IPS DF 6.9 (cell line): ENCODE measurements at regions not wholly inside any gene's neighbourhood (a gene's known extent, or its start where the extent isn't known, plus 50 kb on each side); places are given as distances from the start of the nearest gene placed in this dataset.
A peak's percentile ranks its signal among the peaks of the same experiment; 100 is the strongest.
"Not testable (repeated sequence)": the region's sequence is repeated elsewhere in the genome, so short reads cannot be mapped to it uniquely, and the experiment has no call there.

Experiments used
- DNase-seq: peaks from one replicate; pipeline ENCODE4 v3.0.0-alpha.2; 2013; ENCODE audit warnings: low read depth, low spot score
- H3K27ac ChIP-seq: one replicate; pipeline ENCODE4 v1.5.1; 2013; ENCODE audit warnings: low read length, control low read depth
- H3K27me3 ChIP-seq: 2 replicates; pipeline ENCODE4 v1.6.1; 2013; ENCODE audit warnings: mild to moderate bottlenecking, low read length; ENCODE audit not compliant: control insufficient read depth, insufficient read depth
- H3K36me3 ChIP-seq: 2 replicates; pipeline ENCODE4 v1.6.1; 2013; ENCODE audit warnings: low read length; ENCODE audit not compliant: control insufficient read depth, insufficient read depth
- H3K4me1 ChIP-seq: 2 replicates; pipeline ENCODE4 v1.6.1; 2013; ENCODE audit warnings: low read length; ENCODE audit not compliant: control insufficient read depth, insufficient read depth
- H3K4me3 ChIP-seq: 2 replicates; pipeline ENCODE4 v1.5.1; 2013; ENCODE audit warnings: mild to moderate bottlenecking, low read length
- H3K9me3 ChIP-seq: 2 replicates; pipeline ENCODE4 v1.6.1; 2013; ENCODE audit warnings: low read length, inconsistent platforms; ENCODE audit not compliant: control insufficient read depth, insufficient read depth
- WGBS: extraction: QIAGEN DNeasy Blood & Tissue Kit; methylation state at CpG from one replicate; pipeline ENCODE4 v1.1.7; 2013; ENCODE audit warnings: mixed read lengths, missing lambda C conversion rate; ENCODE audit not compliant: insufficient read length, insufficient coverage; 5-methylcytosine and 5-hydroxymethylcytosine counted together

DNA sequence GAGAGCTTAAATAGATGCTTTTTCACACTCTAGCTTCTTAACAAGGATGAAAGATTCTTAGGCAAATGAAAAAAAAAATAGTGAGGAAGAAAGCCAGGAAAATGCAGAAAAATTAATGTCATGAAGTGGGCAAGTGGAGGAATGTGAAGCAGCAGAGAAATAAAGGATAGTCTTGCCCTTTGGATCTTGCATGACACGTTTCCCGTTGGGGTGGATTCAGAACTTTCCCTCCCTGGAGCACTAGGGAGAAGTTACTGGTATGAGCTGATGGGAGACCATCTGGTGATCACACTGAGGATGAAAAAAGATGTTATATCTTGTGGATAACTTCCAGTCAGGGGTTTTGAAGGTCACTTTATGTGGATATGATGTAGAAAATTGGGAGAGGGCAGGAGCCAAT is 361.8 kb upstream of the ROPN1 start:
- no peak for DNase-seq
- H3K4me1 ChIP-seq = no peaks in the 10 kb centered on the region
- no peaks in the 10 kb centered on the region for H3K9me3 ChIP-seq
- H3K27ac ChIP-seq = no peak overlapping the region
- no peaks in the 10 kb centered on the region for H3K27me3 ChIP-seq
- H3K4me3 ChIP-seq = no peak overlapping the region
- WGBS = no CpG with 5 or more reads among the region's 2 CpGs
- H3K36me3 ChIP-seq = no peaks in the 10 kb centered on the region

DNA sequence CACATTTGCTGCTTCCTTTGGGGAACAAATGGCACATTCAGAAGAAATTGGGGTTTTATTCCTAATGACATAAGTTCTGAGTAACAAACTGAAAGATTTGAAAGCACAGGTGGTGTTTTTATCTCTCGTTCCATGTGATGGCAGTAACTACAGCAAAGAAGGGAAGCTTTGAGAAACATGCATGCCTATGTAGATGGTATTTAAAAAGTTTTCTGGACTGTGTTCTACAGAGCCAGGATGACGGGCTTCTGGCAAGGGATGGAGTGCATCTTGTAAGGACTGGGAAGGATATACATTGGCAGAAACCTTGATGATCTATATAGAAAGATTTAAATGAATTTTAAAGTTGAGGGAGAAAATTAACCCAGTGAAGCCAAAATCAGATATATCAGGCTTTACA is 362.2 kb upstream of the ROPN1 start:
- DNase-seq = no peak
- no peaks in the 10 kb centered on the region for H3K4me1 ChIP-seq
- WGBS = no CpG with 5 or more reads among the region's 2 CpGs
- H3K36me3 ChIP-seq = no peaks in the 10 kb centered on the region
- no peak overlapping the region for H3K27ac ChIP-seq
- H3K9me3 ChIP-seq = no peaks in the 10 kb centered on the region
- H3K27me3 ChIP-seq = no peaks in the 10 kb centered on the region
- H3K4me3 ChIP-seq = no peak overlapping the region

DNA sequence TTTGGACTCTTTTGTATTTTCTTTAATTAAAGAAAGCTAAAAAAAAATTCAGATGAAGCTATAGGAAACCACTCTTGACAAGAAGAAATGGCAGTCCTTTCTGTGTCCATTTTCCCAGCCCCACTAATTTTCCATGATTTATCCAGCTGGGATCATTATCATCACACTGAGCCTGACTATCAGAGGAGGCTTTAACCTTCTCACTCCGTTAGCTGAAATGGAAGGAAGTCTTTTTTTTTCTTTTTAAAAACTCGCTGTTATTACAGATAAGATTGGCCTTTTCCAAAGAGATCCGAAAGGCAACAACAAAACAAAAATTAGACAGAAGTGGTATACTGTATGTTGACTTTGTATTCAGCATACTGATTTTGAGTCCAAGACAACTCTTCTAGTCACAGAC is 366.2 kb upstream of the ROPN1 start:
- Histone ChIP-seq H3K9me3 (no peaks in the 10 kb centered on the region), H3K27ac (no peak overlapping the region), H3K27me3 (no peaks in the 10 kb centered on the region), H3K4me3 (no peak overlapping the region), H3K4me1 (peaks cover 3% of the 10 kb centered on the region; the same call in 1 of the 2 replicates), H3K36me3 (no peaks in the 10 kb centered on the region)
- WGBS = no CpG with 5 or more reads among the region's 3 CpGs
- DNase-seq = no peak

DNA sequence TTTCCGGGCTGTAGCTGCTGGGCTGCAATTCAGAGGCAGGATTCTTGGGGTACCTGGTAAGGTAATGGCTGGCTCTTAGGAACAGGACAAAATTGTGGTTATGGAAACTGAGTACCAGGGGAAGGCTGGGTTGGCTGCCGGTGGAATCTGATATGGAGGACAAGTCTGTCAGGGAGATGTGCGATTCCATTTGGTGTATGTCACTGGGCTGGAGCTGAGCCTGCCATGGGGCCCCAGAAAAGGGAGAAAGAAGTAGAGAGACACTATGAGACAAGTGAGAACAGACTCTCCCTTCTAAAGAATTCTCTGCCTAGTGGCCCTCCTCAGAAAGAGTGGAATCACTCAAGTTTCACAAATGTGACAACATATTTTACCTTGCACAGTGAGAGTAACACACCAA is 368.2 kb upstream of the ROPN1 start:
- no peak for DNase-seq
- Histone ChIP-seq H3K4me3 (no peak overlapping the region), H3K4me1 (peaks cover 3% of the 10 kb centered on the region; the same call in 1 of the 2 replicates), H3K27me3 (no peaks in the 10 kb centered on the region), H3K36me3 (no peaks in the 10 kb centered on the region), H3K9me3 (no peaks in the 10 kb centered on the region), H3K27ac (no peak overlapping the region)
- no CpG with 5 or more reads among the region's 3 CpGs for WGBS

DNA sequence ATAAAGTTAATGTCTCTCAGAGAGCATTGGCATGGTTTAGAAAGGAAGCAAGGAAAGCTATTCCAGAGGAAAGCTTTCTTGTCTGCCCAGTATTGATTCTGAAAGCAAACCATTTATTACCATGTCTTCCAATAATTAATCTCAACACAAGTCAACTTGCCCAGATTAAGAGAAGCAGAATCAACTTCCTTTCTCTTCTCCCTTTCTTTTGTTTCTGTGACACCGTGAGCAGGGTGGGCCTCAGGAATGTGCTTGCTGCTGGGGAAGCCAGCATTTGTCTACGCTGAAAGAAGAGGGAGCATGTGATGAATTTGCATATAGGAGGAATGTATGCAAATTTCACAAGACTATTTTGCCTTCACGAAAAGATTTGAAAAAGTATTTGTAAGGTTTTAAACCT is 368.6 kb upstream of the ROPN1 start:
- Histone ChIP-seq H3K4me3 (no peak overlapping the region), H3K27me3 (no peaks in the 10 kb centered on the region), H3K4me1 (peaks cover 3% of the 10 kb centered on the region; the same call in 1 of the 2 replicates), H3K9me3 (no peaks in the 10 kb centered on the region), H3K36me3 (no peaks in the 10 kb centered on the region), H3K27ac (no peak overlapping the region)
- WGBS = no CpG with 5 or more reads among the region's 3 CpGs
- DNase-seq = peak; percentile 29

DNA sequence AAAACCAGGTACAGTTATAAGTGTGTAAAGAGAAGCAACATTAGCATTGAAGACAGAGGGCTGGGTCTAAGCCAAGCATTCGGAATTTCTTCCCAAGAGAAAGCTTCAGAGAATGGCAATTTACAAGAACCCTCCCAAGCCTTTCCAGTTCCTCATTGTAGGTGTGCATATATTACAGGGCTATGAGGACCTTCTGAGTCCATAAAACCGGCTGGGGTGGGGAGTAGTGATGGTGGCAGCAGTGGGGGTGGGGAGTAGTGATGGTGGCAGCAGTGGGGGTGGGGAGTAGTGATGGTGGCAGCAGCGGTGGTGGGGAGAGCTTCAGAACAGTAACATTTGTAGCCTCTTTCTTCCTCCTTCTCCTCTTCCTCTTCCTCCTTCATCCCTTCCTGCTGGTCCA is 368.7 kb upstream of the UMPS start:
- H3K4me1 ChIP-seq = peaks cover 3% of the 10 kb centered on the region; the same call in 1 of the 2 replicates
- no peak for DNase-seq
- no peaks in the 10 kb centered on the region for H3K27me3 ChIP-seq
- WGBS = no CpG with 5 or more reads among the region's 3 CpGs
- no peaks in the 10 kb centered on the region for H3K36me3 ChIP-seq
- no peaks in the 10 kb centered on the region for H3K9me3 ChIP-seq
- H3K27ac ChIP-seq = no peak overlapping the region
- H3K4me3 ChIP-seq = no peak overlapping the region

DNA sequence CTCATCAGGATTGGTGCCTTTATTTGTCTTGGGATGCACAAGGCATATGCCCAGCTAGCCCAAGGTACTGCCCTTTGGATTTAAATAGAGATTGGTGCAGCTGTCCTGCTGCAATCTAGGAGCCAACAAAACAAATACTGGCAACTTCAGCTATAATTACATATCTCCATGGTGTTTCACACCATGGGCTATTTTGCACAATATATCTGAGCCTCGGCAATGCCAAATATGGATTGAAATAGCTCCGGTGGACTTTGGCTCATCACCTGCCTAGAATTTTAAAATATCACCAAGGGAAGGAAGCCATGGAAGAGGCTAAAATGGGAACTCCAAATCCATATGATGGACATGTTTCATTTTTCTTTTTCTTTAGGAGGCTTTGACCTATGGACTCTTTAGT is 367.8 kb upstream of the UMPS start:
- no peaks in the 10 kb centered on the region for H3K27me3 ChIP-seq
- H3K4me1 ChIP-seq = peaks cover 3% of the 10 kb centered on the region; the same call in 1 of the 2 replicates
- H3K4me3 ChIP-seq = no peak overlapping the region
- no CpG with 5 or more reads among the region's 2 CpGs for WGBS
- no peak for DNase-seq
- no peaks in the 10 kb centered on the region for H3K9me3 ChIP-seq
- H3K36me3 ChIP-seq = no peaks in the 10 kb centered on the region
- H3K27ac ChIP-seq = no peak overlapping the region

DNA sequence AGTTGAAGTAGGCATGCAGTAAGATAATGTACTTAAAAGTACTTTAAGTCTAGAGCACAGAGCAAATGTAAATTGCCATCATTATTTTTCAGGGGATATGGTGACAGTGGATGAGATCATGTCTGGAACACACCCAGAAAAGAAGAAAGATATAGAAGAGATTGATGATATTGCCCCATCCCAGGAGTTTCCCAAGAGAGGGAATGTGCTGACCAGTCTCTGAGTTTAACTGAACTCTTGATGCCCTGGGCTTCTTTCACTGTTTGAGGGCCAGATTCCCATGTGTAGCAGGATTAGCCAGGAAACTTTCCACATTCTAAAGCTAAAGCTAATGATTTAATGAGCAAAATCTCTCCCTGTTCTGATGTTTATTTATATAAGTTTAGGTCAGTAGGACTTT is 366.8 kb upstream of the UMPS start:
- no peak overlapping the region for H3K27ac ChIP-seq
- H3K4me3 ChIP-seq = no peak overlapping the region
- H3K9me3 ChIP-seq = no peaks in the 10 kb centered on the region
- peaks cover 3% of the 10 kb centered on the region; the same call in 1 of the 2 replicates for H3K4me1 ChIP-seq
- no peaks in the 10 kb centered on the region for H3K36me3 ChIP-seq
- no peaks in the 10 kb centered on the region for H3K27me3 ChIP-seq
- no peak for DNase-seq

DNA sequence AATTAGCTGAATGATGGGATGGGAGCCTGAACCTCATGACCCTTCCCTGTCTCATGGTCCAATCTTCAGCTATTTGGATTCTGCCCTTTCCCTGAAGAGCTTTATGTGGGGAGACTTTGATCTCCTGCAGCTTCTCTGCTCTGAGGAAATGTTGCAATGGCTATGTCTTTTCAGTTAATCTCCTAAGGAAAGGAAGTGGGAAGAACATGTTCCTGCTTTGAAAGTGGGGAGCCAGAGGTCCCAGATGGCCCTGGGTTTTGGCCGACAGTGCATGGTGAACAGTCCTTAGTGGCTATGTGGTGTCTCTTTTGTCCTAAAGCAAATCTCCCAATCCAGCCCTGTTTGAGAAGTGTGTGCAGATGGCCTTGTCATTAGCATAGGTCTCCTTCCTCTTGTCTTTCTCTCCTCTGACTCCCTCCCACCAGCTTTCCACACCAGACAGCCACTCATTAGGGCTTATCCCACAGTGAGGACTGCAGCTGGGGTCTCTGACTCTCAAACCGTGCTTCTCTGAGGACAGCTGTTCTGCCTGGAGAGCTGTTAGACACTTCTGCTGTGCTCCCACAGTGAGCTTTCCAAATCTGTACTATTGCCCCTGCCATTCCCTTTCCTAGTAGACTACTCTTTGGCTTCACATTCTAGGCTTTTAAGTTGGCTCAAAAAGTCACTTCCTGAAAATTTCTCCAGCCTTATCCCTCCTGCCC is 365.8 kb upstream of the UMPS start:
- Histone ChIP-seq H3K27ac (no peak overlapping the region), H3K9me3 (no peaks in the 10 kb centered on the region), H3K4me3 (no peak overlapping the region), H3K4me1 (peaks cover 3% of the 10 kb centered on the region; the same call in 1 of the 2 replicates), H3K27me3 (no peaks in the 10 kb centered on the region), H3K36me3 (no peaks in the 10 kb centered on the region)
- no peak for DNase-seq
- WGBS = no CpG with 5 or more reads among the region's 2 CpGs

DNA sequence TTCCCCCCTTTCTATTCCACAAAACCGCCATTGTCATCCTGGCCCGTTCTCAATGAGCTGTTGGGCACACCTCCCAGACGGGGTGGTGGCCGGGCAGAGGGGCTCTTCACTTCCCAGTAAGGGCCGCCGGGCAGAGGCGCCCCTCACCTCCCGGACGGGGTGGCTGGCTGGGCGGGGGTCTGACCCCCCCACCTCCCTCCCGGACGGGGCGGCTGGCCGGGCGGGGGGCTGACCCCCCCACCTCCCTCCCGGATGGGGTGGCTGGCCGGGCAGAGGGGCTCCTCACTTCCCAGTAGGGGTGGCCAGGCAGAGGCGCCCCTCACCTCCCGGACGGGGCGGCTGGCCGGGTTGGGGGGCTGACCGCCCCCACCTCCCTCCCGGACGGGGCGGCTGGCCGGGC is 363.6 kb upstream of the UMPS start:
- not testable (repeated sequence) for H3K27ac ChIP-seq, H3K27me3 ChIP-seq, H3K9me3 ChIP-seq, H3K36me3 ChIP-seq, H3K4me1 ChIP-seq, H3K4me3 ChIP-seq, DNase-seq
- no CpG with 5 or more reads among the region's 27 CpGs for WGBS

DNA sequence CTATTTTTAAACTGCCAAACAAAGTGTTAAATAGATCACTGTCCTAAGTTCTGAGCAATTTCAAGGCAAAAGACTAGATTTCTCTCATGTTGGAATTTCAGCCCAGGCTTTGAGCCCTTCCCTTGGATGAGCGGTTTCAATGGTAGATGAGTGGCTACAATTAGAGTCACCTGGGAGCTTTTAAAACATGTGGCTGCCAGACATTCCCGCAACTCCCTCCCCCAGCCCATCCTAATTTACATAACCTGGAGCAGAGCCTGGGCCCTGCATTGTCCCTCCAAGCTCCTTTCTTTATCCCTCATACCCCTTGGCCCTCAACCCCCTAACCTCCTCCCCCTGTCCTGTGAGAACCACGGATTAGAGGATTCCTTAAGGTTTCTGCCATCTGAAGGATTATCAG is 357.5 kb upstream of the UMPS start:
- Histone ChIP-seq H3K27ac (no peak overlapping the region), H3K4me3 (no peak overlapping the region), H3K4me1 (no peaks in the 10 kb centered on the region), H3K36me3 (no peaks in the 10 kb centered on the region), H3K27me3 (no peaks in the 10 kb centered on the region), H3K9me3 (no peaks in the 10 kb centered on the region)
- peak; percentile 33 for DNase-seq
- no CpG with 5 or more reads among the region's 3 CpGs for WGBS
